HuH-7 (cell line): ENCODE measurements at regions not wholly inside any gene's neighbourhood (a gene's known extent, or its start where the extent isn't known, plus 50 kb on each side); places are given as distances from the start of the nearest gene placed in this dataset.
"Not testable (repeated sequence)": the region's sequence is repeated elsewhere in the genome, so short reads cannot be mapped to it uniquely, and the experiment has no call there.

Experiments used
- DNase-seq: peaks from one replicate; pipeline ENCODE4 v3.0.0; 2011; ENCODE audit warnings: low spot score

DNA sequence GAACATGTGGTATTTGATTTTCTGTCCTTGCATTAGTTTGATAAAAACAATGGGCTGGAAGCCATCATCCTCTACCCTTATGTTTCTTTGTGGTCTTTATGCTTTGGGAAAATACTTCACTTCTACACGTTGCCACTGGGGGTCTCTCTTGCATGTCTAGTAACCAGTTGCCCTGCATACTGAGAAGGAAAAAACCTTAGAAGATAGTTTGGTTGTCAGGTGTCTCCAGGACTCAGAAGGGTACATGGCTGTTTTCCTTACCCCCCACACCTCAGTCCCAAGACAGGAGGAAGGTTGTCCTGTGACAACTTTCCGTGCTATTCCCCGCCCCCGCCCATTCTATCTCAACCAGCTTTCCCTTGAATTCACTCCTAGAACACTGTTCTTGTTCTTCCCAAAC is 62.1 kb upstream of the LANCL3 start:
- DNase-seq = peak; percentile 3

DNA sequence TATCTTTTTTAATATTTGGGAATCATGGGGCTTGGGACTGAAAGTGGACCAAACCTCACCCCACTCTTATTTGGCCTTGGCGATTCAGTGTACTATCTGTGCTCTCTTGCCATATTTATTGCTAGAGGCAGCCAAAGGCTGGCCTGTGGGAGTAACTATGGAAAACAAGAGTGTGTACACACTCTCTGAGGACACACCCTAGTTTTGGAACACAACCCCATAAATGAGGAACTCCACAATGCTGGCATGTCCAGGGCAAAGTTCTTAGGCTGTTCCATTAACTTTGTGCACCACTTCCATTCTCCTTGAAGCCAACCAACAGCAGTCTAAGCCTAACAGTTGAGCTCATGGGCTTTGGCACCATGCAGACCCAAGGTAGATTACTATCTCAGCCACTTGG is 54.9 kb upstream of the LANCL3 start:
- DNase-seq = not testable (repeated sequence)

DNA sequence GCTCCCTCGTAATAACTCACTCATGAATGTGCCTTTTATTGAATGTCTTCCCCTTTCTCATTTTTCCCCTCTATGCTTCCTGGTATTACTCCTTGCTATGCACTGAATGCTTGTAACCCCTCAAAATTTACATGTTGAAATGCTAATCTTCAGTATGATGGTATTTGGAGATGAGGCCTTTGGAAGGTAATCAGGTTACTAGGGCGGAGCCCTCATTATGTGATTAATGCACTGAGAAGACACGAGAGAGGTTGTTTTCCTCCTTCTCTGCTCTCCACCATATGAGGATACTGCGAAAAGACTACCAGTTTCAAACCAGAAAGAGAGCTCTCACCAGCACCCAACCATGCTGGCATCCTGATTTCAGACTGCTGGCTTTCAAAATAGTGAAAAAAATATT is 52.2 kb upstream of the LANCL3 start:
- not testable (repeated sequence) for DNase-seq

DNA sequence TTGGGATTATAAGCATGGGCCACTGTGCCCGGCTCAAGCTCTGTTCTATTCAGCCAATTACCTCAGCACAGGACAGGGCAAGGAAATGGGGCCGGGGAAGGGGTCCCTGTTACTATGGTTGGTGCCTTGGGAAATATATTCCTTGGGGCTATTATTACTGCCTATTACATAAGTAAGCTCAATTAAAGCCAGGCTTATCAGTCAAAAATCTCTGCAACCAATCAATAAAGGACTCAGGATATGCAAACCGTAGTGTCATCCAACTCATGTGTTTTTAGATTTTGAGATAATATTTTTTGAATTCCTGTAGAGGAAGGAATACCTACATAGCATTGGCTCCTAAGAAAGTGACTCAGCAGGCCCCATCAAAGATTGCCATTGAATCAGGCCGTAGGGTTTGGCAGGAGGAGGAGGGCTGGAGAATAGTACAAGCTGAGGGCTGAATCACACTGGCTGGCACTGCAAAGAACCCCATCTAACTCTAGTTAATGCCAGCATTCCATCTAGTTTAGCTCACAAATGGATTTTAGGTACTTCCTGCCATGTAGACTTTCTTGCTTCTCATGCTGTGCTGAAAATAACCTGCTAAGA is 50.5 kb upstream of the LANCL3 start:
- not testable (repeated sequence) for DNase-seq
